ENCODE measurements at regions not wholly inside any gene's neighbourhood (a gene's known extent, or its start where the extent isn't known, plus 50 kb on each side); places are given as distances from the start of the nearest gene placed in this dataset.
A peak's percentile ranks its signal among the peaks of the same experiment; 100 is the strongest.
"Not testable (repeated sequence)": the region's sequence is repeated elsewhere in the genome, so short reads cannot be mapped to it uniquely, and the experiment has no call there.

- H3K27me3 Mint-ChIP-seq (ENCODE audit: low read depth): no peaks in the 10 kb centered on the region
- Histone ChIP-seq H2BK20ac (ENCODE audit: low read depth, low read length, poor library complexity, severe bottlenecking) (no peak overlapping the region), H2AK5ac (ENCODE audit: insufficient read length, low read length) (no peak overlapping the region), H4K91ac (ENCODE audit: insufficient read length, low read depth, low read length) (no peak overlapping the region), H3K23me2 (ENCODE audit: insufficient read length, low read depth, low read length, poor library complexity, severe bottlenecking) (no peaks in the 10 kb centered on the region), H3K18ac (ENCODE audit: insufficient read length, low read depth, low read length) (no peak overlapping the region), H3K4me1 (ENCODE audit: insufficient read depth, low read length) (peaks cover 10% of the 10 kb centered on the region; the same call in 1 of the 2 replicates), H2BK12ac (ENCODE audit: insufficient read length, low read depth, low read length) (no peak overlapping the region), H4K20me1 (ENCODE audit: control insufficient read depth, insufficient read depth, insufficient read length) (no peaks in the 10 kb centered on the region), H3K79me1 (ENCODE audit: insufficient read depth, low read depth, low read length, poor library complexity, severe bottlenecking) (no peaks in the 10 kb centered on the region), H2BK15ac (ENCODE audit: low read depth, low read length) (no peak overlapping the region), H3K9ac (ENCODE audit: extremely low read depth, insufficient read length, low read length) (no peak overlapping the region), H3K4me2 (ENCODE audit: insufficient read depth, insufficient read length, low read length) (no peak overlapping the region), H3K14ac (ENCODE audit: insufficient read depth, low read length) (no peak overlapping the region), H3K23ac (ENCODE audit: insufficient read length, low read depth, low read length) (no peak overlapping the region), H3K79me2 (ENCODE audit: insufficient read depth, low read length) (no peaks in the 10 kb centered on the region), H3K9me3 (ENCODE audit: control insufficient read depth, low read depth, low read length) (no peaks in the 10 kb centered on the region), H4K8ac (replicated peaks; ENCODE audit: insufficient read length, low read depth, low read length) (no peak overlapping the region), H2AFZ (ENCODE audit: low read length) (no peak overlapping the region), H4K5ac (ENCODE audit: insufficient read length, low read depth, low read length) (no peak overlapping the region), H3T11ph (ENCODE audit: low read length) (no peak overlapping the region), H3K27me3 (ENCODE audit: insufficient read depth, low read length) (no peaks in the 10 kb centered on the region), H2BK120ac (ENCODE audit: low read depth, low read length, poor library complexity, severe bottlenecking) (no peak overlapping the region), H3K4ac (ENCODE audit: low read depth, low read length) (no peak overlapping the region), H3K27ac (ENCODE audit: insufficient read length, low read depth, low read length) (peak overlapping the region; percentile 53), H2BK5ac (ENCODE audit: insufficient read length, low read length) (no peak overlapping the region), H3K56ac (ENCODE audit: insufficient read length, low read depth, low read length) (no peak overlapping the region)
- peaks cover 0 to 2% of the 10 kb centered on the region in 2 experiments; a peak in 2 of 5 replicates for H3K9me3 Mint-ChIP-seq
- DNase-seq: no peak
- no peak for TF ChIP-seq CTCF (conservative IDR thresholded peaks at IDR 0.05)
- peak overlapping the region; percentile 83 to 85 (median 84); a peak in 6 of 7 replicates for H3K27ac Mint-ChIP-seq
- no peak overlapping the region for H3K4me3 Mint-ChIP-seq
- H3K36me3 Mint-ChIP-seq (ENCODE audit: insufficient read depth in 1 of 3, low read depth in 3 of 3): peaks cover 0 to 3% (median 0%) of the 10 kb centered on the region in 3 experiments; a peak in 2 of 7 replicates
- peaks cover 39 to 47% of the 10 kb centered on the region in 2 experiments for H3K4me1 Mint-ChIP-seq
These were observed 64.0 kb upstream of the XIST start for GRCh38 chrX:73916489-73916888.

GRCh38 chrX:73914792-73915191 is 62.3 kb upstream of the XIST start:
- peak overlapping the region in 1 of 3 experiments; percentile 66; a peak in 3 of 7 replicates for H3K27ac Mint-ChIP-seq
- H4K91ac ChIP-seq (ENCODE audit: insufficient read length, low read depth, low read length); H2BK5ac ChIP-seq (ENCODE audit: insufficient read length, low read length); H3K27me3 Mint-ChIP-seq (ENCODE audit: low read depth); H3K4me3 Mint-ChIP-seq; H2BK12ac ChIP-seq (ENCODE audit: insufficient read length, low read depth, low read length); H2BK15ac ChIP-seq (ENCODE audit: low read depth, low read length); H3K79me1 ChIP-seq (ENCODE audit: insufficient read depth, low read depth, low read length, poor library complexity, severe bottlenecking); H2BK20ac ChIP-seq (ENCODE audit: low read depth, low read length, poor library complexity, severe bottlenecking); H3K27ac ChIP-seq (ENCODE audit: insufficient read length, low read depth, low read length); H3T11ph ChIP-seq (ENCODE audit: low read length); DNase-seq; H3K14ac ChIP-seq (ENCODE audit: insufficient read depth, low read length); H4K5ac ChIP-seq (ENCODE audit: insufficient read length, low read depth, low read length); H3K4ac ChIP-seq (ENCODE audit: low read depth, low read length); H3K23me2 ChIP-seq (ENCODE audit: insufficient read length, low read depth, low read length, poor library complexity, severe bottlenecking); H2AFZ ChIP-seq (ENCODE audit: low read length); H3K18ac ChIP-seq (ENCODE audit: insufficient read length, low read depth, low read length); H3K27me3 ChIP-seq (ENCODE audit: insufficient read depth, low read length); H4K20me1 ChIP-seq (ENCODE audit: control insufficient read depth, insufficient read depth, insufficient read length); H3K4me1 ChIP-seq (ENCODE audit: insufficient read depth, low read length); H3K4me2 ChIP-seq (ENCODE audit: insufficient read depth, insufficient read length, low read length); H3K56ac ChIP-seq (ENCODE audit: insufficient read length, low read depth, low read length); H2BK120ac ChIP-seq (ENCODE audit: low read depth, low read length, poor library complexity, severe bottlenecking); H3K79me2 ChIP-seq (ENCODE audit: insufficient read depth, low read length); H2AK5ac ChIP-seq (ENCODE audit: insufficient read length, low read length); H3K9me3 ChIP-seq (ENCODE audit: control insufficient read depth, low read depth, low read length); H3K36me3 Mint-ChIP-seq (ENCODE audit: insufficient read depth in 1 of 3, low read depth in 3 of 3); H3K23ac ChIP-seq (ENCODE audit: insufficient read length, low read depth, low read length); H3K9ac ChIP-seq (ENCODE audit: extremely low read depth, insufficient read length, low read length); H3K9me3 Mint-ChIP-seq; H4K8ac ChIP-seq (replicated peaks; ENCODE audit: insufficient read length, low read depth, low read length): not testable (repeated sequence)
- H3K4me1 Mint-ChIP-seq: peaks cover 46 to 55% of the 10 kb centered on the region in 2 experiments

Measured in H9 (cell line).